Fibroblast of skin of scalp (primary cell): ENCODE measurements at regions not wholly inside any gene's neighbourhood (a gene's known extent, or its start where the extent isn't known, plus 50 kb on each side); places are given as distances from the start of the nearest gene placed in this dataset.
"Not testable (repeated sequence)": the region's sequence is repeated elsewhere in the genome, so short reads cannot be mapped to it uniquely, and the experiment has no call there.

Experiments
- DNase-seq: peaks from one replicate; pipeline ENCODE4 v3.0.0-alpha.2; 2013

DNA sequence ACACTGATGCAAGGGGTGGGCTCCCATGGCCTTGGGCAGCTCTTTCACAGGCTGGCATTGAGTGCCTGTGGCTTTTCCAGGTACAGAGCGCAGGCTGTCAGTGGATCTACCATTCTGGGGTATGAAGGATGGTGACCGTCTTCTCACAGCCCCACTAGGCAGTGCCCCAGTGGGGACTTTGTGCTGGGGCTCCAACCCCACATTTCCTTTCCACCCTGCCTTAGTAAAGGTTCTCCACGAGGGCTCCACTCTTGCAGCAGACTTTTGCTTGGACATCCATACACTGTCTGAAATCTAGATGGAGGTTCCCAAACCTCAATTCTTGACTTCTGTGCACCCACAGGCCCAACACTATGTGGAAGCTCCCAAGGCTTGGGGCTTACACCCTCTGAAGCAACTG is 107.9 kb upstream of the ECI2 start:
- DNase-seq = no peak

DNA sequence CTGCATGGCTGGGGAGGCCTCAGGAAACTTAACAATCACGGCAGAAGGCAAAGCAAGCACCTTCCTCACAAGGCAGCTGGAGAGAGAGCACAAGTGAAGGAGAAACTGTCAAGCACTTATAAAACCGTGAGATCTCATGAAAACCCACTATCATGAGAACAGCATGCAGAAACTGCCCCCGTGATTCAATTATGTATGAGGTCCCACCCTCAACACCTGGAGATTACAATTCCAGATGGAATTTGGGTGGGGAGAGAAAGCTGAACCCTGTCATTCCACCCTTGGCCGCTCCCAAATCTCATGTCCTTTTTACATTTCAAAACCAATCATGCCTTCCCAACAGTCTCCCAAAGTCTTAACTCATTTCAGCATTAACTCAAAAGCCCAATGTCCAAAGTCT is 107.2 kb upstream of the ECI2 start:
- DNase-seq = no peak

DNA sequence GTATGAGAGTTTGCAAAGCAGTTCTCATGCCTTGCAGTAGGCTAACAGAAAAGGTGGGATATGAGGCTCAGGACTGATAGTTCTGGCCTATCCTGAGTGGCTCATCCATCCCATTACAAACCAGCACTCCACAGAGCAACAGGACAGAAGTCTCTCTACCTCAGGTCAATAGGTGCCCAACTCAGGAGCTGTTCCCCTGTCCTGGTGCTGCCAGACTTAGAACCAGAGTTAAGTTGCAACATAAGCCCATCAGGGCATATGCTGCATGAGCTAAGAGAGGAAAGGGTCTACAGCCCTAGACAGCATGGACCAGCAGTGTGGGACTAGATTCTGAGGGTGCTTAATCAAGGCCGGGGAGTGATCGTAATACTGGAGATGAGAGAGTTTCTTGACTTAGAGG is 104.8 kb upstream of the ECI2 start:
- no peak for DNase-seq

GRCh38 chr6:4225161-4225872 is 89.9 kb upstream of the ECI2 start:
- no peak for DNase-seq

DNA sequence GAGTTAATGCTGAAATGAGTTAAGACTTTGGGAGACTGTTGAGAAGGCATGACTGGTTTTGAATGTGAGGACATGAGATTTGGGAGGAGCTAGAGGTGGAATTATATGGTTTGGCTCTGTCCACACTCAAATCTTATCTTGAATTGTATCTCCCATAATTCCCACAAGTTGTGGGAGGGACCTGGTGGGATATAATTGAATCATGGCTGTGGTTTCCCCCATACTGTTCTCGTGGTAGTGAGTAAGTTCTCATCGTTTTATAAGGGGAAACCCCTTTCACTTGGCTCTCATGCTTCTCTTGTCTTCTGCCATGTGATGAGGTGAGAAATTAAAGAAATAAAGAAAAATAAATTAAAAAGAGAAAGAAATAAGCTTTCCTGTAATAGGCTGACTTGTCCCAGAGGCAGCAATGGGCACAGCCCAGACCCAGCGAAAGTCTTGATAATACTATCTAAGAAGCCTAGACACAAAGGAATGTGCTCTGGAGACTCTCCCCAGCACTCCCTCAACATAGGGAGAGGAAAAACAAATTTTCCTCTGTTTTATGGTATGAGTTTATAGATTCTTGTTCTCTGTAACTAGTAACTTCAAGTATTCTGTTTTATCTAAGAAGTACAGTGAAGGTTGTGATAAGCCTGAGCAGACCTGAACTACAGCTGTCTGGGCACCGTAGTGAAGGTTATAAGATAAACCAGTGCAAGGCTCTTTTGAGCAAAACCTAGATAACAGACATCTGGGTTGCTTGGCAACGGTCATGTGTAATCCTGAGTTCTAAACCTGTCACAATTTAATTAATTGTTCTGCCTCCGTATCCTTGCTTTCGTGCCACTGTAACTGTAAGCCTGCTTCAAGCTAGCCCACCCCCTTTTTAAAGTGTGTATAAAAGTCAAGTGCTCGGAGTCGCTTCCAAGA is 88.9 kb upstream of the ECI2 start:
- peak; percentile 45 for DNase-seq

DNA sequence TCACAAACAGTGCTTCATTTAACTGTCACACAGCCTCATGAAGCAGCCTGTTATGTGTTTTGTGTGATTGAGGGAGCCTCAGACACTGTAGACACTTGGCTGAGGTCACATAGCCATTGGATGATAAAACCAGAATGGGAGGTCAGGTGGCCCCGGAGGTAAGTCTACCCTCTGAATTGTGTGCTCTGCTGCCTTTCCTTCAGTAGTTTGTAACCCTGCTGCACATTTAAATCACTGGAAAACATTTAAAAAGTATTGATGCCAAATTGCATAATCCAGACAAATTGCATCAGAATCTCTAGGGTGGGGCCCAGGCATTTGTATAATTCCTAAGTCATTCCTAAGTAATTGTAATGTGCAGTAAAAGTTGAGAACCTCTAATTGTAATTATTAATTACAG is 85.2 kb upstream of the ECI2 start:
- DNase-seq = peak; percentile 18

DNA sequence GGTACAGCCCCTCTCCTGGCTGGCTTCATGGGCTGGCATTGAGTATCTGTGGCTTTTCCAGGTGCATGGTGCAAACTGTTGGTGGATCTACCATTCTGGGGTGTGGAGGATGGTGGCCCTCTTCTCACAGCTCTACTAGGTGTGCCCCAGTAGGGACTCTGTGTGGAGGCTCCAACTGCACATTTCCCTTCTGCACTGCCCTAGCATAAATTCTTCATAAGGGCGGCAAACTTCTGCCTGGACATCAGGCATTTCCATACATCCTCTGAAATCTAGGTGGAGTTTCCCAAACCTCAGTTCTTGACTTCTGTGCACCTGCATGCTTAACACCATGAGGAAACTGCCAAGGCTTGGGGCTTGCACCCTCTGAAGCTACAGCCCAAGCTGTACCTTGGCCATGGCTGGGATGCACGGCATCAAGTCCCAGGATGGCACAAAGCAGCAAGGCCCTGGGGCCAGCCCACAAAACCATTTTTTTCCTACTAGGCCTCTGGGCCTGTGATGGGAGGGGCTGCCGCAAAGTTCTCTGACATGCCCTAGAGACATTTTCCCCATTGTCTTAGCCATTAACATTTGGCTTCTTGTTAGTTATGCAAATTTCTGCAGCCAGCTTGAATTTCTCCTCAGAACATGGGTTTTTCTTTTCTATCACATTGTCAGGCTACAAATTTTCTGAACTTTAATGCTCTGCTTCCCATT is 83.4 kb upstream of the ECI2 start:
- not testable (repeated sequence) for DNase-seq

- DNase-seq = no peak
Measured at GRCh38 chr6:4212588-4212987, 77.2 kb upstream of the ECI2 start.

DNA sequence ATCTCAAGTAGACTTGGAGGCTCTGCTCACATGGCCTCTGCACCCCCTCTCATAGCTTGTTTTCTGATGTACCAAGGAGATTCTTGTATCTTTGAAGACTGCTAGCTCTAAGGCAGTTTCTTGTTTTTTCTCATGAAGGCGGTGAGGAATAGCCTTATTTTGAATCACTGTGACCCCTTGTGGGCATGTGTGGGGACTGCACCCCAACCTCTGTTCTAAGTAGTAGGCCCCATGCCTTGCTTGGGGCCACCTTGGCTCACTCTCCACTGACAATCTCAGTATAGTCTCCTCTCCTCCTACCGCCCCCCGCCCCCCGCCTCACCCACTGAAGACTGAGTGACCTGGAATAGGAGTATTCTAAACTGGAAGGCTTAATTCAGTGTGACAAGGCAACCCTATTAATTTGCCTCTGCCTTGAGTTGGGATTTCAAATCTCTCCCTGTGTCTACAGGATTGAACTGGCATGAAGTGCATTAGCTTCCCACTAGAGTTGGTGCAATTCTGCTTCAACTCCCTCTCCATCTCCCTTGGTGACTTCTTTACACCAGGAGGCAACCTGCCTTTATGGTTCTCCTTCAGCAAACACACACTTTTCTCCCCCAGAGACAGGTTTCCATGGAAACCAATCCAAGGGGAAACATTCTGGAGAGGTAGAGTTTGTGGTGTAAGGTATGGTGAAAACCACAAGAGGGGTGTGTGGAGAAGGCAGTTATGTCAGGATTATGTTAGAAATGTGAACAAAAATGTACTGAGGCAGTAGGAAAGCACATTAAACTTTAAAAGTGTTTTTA is 75.4 kb upstream of the ECI2 start:
- peak; percentile 54 for DNase-seq

- no peak for DNase-seq
Measured at GRCh38 chr6:4209196-4209595, 73.8 kb upstream of the ECI2 start.

GRCh38 chr6:4208158-4208557 is 72.8 kb upstream of the ECI2 start:
- no peak for DNase-seq

GRCh38 chr6:4203642-4204417 is 68.5 kb upstream of the ECI2 start:
- not testable (repeated sequence) for DNase-seq

DNA sequence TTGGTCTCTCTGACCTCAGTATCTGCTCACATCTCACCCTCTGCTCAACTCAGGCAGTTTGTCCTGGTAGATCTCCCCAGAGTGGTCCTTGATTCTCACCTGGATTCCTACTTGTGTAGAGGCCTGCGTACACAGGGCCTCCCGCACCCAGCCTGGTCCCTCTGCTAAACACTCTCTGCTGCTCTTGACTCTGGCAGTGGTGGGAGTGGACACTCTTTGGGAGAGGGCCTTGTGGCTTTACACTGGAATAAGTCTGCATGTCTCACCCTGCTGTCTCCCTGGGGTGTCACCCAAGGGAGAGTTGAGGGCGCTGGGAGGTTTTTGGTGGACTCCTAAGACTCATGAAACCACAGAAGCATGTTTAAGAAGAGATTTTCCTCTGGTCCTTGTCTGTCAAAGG is 57.3 kb upstream of the ECI2 start:
- no peak for DNase-seq

DNA sequence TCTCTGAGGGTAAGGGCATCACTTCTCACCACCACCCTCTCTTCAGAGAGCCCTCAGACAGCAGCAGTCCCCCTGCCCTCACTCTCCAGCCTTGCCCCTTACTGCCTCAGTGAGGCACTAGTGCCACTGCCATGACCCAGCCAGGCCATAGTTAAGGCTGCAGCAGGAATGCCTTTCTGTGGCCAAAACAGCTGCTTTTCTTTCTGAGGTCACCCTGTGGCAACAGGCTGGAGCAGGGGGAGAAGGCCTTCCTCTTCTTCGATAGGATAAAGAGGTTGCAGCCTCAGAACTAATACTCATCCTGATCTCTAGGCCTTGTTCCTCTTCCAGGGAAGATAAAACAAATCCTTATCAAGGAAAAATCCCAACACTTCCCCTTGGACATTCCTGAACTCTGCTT is 56.8 kb upstream of the ECI2 start:
- no peak for DNase-seq

- DNase-seq = no peak
Measured at GRCh38 chr6:4191271-4191721, 55.9 kb upstream of the ECI2 start.

DNA sequence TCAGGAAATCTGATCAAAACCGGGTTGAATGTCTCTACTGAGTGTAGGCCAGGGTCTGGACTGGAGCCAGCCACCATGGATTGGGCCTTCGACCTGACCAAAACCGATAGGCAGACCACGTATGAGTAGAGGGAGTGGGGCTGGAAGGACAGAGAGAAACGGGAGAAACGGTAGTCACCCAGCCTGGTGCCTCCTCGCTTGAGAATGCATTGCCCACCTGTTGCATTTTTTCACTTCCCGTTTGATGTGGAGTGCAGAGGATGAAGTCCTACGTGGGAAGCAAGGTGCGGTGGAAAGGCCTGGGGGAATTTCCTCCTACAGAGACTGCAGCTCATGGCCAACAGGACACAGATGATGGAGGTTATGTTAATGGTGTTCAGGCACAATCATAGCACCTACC is 53.9 kb upstream of the ECI2 start:
- DNase-seq = no peak

DNA sequence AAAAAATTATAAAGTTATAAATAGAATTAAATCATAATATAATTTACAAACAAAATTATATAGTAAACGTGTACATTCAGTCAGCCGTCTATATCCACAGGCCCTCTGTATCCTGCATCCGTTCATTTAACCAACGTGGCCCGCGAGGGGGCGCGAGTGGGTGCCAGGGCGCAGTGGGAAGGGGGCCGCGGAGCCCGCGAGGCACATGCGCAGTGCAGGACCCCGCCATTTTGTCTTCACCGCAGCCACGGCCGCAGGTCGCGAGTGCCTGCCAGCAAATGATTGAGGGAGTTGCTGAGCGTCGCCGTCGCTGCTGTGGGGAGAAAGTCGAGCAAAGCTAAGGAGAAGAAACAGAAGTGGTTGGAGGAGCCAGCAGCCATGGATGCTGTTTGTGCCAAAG is 53.4 kb upstream of the ECI2 start:
- no peak for DNase-seq

DNA sequence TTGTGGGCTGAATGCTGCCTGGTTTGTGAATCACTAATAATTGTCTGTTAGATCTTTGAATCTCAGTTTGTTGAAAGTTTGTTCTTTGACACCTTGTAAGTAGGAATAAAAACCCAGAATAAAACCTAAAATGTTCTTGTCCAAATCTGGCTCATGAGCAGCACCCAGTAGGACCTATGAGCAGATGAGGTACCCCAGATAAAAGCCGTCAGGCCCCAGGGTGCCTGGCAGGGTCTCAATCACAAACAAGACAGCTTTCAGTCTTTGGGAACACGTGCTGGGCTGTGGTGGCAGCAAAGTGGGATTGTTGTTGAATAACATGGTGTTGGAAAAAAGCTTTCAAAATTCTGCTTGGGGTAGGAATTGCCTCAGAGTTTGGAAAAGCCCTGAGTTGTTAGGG is 52.1 kb upstream of the ECI2 start:
- no peak for DNase-seq

GRCh38 chr6:4186385-4186784 is 51.0 kb upstream of the ECI2 start:
- DNase-seq = no peak

DNA sequence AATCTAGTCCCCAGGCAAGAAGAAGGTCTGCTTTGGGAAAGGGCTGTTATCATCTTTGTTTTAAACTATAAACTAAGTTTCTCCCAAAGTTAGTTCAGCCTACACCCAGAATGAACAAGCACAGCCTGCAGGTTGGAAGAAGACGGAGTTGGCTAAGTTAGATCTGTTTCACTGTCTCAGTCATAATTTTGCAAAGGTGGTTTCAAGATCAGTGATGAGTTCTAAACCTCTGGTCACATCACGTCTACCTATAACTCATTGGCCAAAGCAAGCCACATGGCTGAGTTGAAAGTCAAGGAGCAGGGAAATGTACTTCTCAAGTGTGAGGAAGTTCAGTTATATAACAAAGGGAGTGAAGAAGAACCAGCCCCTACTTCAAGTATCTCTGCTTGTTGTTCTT is 50.5 kb upstream of the ECI2 start:
- DNase-seq = no peak

DNA sequence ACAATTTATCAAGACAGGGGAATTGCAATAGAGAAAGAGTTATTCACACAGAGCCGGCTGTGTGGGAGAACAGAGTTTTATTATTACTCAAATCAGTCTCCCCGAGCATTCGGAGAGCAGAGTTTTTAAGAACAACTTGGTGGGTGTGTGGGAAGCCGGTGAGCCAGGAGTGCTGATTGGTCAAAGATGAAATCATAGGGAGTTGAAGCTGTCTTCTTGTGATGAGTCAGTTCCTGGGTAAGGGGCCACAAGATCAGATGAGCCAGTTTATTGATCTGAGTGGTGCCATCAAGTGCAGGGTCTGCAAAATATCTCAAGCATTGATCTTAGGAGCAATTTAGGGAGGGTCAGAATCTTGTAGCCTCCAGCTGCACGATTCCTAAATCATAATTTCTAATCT is 50.0 kb upstream of the ECI2 start:
- DNase-seq = no peak
